IMR-90 (cell line): ENCODE measurements at regions not wholly inside any gene's neighbourhood (a gene's known extent, or its start where the extent isn't known, plus 50 kb on each side); places are given as distances from the start of the nearest gene placed in this dataset.
A peak's percentile ranks its signal among the peaks of the same experiment; 100 is the strongest.

Experiments
- ATAC-seq: fragments of 200-7000 bp; cut with Tn5 transposase; 2 replicates; pipeline ENCODE4 v1.9.1; 2020; ENCODE audit warnings: low read depth, mild to moderate bottlenecking, moderate library complexity
- BruUV-seq: library from RNA; stranded (reverse); fragments of 400-500 nt; replicated peaks from 2 replicates; lab custom pipeline; 2021; lab: Mats Ljungman, UMichigan
- CTCF ChIA-PET: fragments of 300-600 bp; formaldehyde crosslinking; extraction: SDS; loops from one replicate; lab custom pipeline; 2021; ENCODE audit warnings: antibody characterized with exemption; lab: Yijun Ruan, JAX
- POLR2A ChIA-PET: fragments of 300-600 bp; sonication (Branson Sonifier 250); formaldehyde crosslinking; loops from one replicate; lab custom pipeline; 2022; ENCODE audit warnings: antibody characterized with exemption; ENCODE audit not compliant: unreplicated experiment; lab: Charles Lee
- DNase-seq: peaks from one replicate; pipeline ENCODE4 v3.0.0; 2013
- H2AFZ ChIP-seq: replicated peaks from 2 replicates; pipeline ENCODE3; 2013; ENCODE audit warnings: low read length, mild to moderate bottlenecking; ENCODE audit not compliant: poor library complexity
- H2AK5ac ChIP-seq: 2 replicates; pipeline ENCODE4 v1.6.1; 2013; ENCODE audit warnings: low read depth, low read length, inconsistent platforms
- H2AK9ac ChIP-seq: replicated peaks from 2 replicates; pipeline ENCODE3; 2013; ENCODE audit warnings: mild to moderate bottlenecking, low read depth, low read length, moderate library complexity; ENCODE audit not compliant: poor library complexity
- H2BK120ac ChIP-seq: 2 replicates; pipeline ENCODE4 v1.6.1; 2013; ENCODE audit warnings: low read depth, low read length, inconsistent platforms
- H2BK15ac ChIP-seq: 3 replicates; pipeline ENCODE4 v1.6.1; 2013; ENCODE audit warnings: low read depth, low read length, inconsistent platforms
- H2BK20ac ChIP-seq: 2 replicates; pipeline ENCODE4 v1.6.1; 2013; ENCODE audit warnings: low read depth, mild to moderate bottlenecking, inconsistent platforms, low read length, moderate library complexity
- H2BK5ac ChIP-seq: 2 replicates; pipeline ENCODE4 v1.6.1; 2013; ENCODE audit warnings: mild to moderate bottlenecking, low read depth, low read length, inconsistent platforms; ENCODE audit not compliant: poor library complexity, severe bottlenecking
- H3K14ac ChIP-seq: replicated peaks from 2 replicates; pipeline ENCODE4 v1.6.1; 2013; ENCODE audit warnings: low read depth, low read length, inconsistent platforms
- H3K18ac ChIP-seq: 2 replicates; pipeline ENCODE4 v1.6.1; 2013; ENCODE audit warnings: low read depth, low read length, control low read depth
- H3K23ac ChIP-seq: 2 replicates; pipeline ENCODE4 v1.6.1; 2013; ENCODE audit warnings: low read depth, low read length, inconsistent platforms
- H3K27ac ChIP-seq: 2 replicates; pipeline ENCODE4 v1.5.1; 2013; ENCODE audit warnings: mild to moderate bottlenecking, control low read depth, low read length; ENCODE audit not compliant: insufficient read depth
- H3K27me3 ChIP-seq: 2 replicates; pipeline ENCODE4 v1.6.1; 2013; ENCODE audit warnings: low read length; ENCODE audit not compliant: control insufficient read depth, insufficient read depth
- H3K36me3 ChIP-seq: 2 replicates; pipeline ENCODE4 v1.6.1; 2013; ENCODE audit warnings: low read length, mixed read lengths; ENCODE audit not compliant: control insufficient read depth, insufficient read depth
- H3K4ac ChIP-seq: 2 replicates; pipeline ENCODE4 v1.6.1; 2013; ENCODE audit warnings: low read depth, low read length, inconsistent platforms
- H3K4me1 ChIP-seq: 2 replicates; pipeline ENCODE4 v1.6.1; 2013; ENCODE audit warnings: low read length, mixed read lengths; ENCODE audit not compliant: control insufficient read depth, insufficient read depth
- H3K4me2 ChIP-seq: 2 replicates; pipeline ENCODE4 v1.6.1; 2013; ENCODE audit warnings: low read depth, mild to moderate bottlenecking, control low read depth, low read length, moderate library complexity
- H3K4me3 ChIP-seq: 2 replicates; pipeline ENCODE4 v1.5.1; 2013; ENCODE audit warnings: low read depth, mild to moderate bottlenecking, control low read depth, low read length, moderate library complexity; ENCODE audit not compliant: insufficient read depth
- H3K56ac ChIP-seq: 2 replicates; pipeline ENCODE4 v1.6.1; 2013; ENCODE audit warnings: low read length, inconsistent platforms; ENCODE audit not compliant: insufficient read depth; ENCODE audit errors: extremely low read depth
- H3K79me1 ChIP-seq, 2 experiments: 2 replicates each; pipeline ENCODE4 v1.6.1; 2013; ENCODE audit warnings: low read length in 2 of 2, inconsistent platforms in 1 of 2, low read depth in 1 of 2
- H3K9ac ChIP-seq: 2 replicates; pipeline ENCODE4 v1.6.1; 2013; ENCODE audit warnings: low read depth, low read length, control low read depth
- H3K9me1 ChIP-seq: 2 replicates; pipeline ENCODE4 v1.6.1; 2013; ENCODE audit warnings: low read length, inconsistent platforms; ENCODE audit not compliant: insufficient read depth
- H3K9me3 ChIP-seq: 2 replicates; pipeline ENCODE4 v1.6.1; 2013; ENCODE audit warnings: low read length; ENCODE audit not compliant: control insufficient read depth, insufficient read depth
- H4K20me1 ChIP-seq: 2 replicates; pipeline ENCODE4 v1.6.1; 2013; ENCODE audit warnings: low read length, inconsistent platforms; ENCODE audit not compliant: insufficient read depth
- H4K5ac ChIP-seq: 2 replicates; pipeline ENCODE4 v1.6.1; 2013; ENCODE audit warnings: mild to moderate bottlenecking, low read depth, low read length, control low read depth
- H4K8ac ChIP-seq, 2 experiments: 2 replicates each; pipeline ENCODE4 v1.6.1; 2013; ENCODE audit warnings: low read depth in 2 of 2, low read length in 2 of 2, control low read depth in 1 of 2, inconsistent platforms in 1 of 2
- H4K91ac ChIP-seq: 2 replicates; pipeline ENCODE4 v1.6.1; 2013; ENCODE audit warnings: low read depth, low read length, inconsistent platforms; ENCODE audit not compliant: insufficient read depth
- BHLHE40 ChIP-seq: fragments of 150-350 bp; IDR thresholded peaks from 2 replicates; pipeline ENCODE4 v1.6.1; 2016; ENCODE audit warnings: mild to moderate bottlenecking, low read depth, low read length
- CTCF ChIP-seq: conservative IDR thresholded peaks from 2 replicates; pipeline ENCODE4 v1.5.1; 2012; ENCODE audit warnings: mild to moderate bottlenecking, low read depth, low read length, improper control_type of control experiment
- ELK1 ChIP-seq: fragments of 150-350 bp; IDR thresholded peaks from 2 replicates; pipeline ENCODE4 v1.6.1; 2016; ENCODE audit warnings: low read depth, mild to moderate bottlenecking, low read length, moderate library complexity, borderline replicate concordance
- FOS ChIP-seq: fragments of 150-350 bp; IDR thresholded peaks from 2 replicates; pipeline ENCODE4 v1.6.1; 2016; ENCODE audit warnings: low read depth, low read length
- MAFK ChIP-seq: IDR thresholded peaks from 2 replicates; pipeline ENCODE4 v1.6.1; 2012; ENCODE audit warnings: low read depth, low read length, improper control_type of control experiment
- MAZ ChIP-seq: IDR thresholded peaks from 2 replicates; pipeline ENCODE4 v1.6.1; 2012; ENCODE audit warnings: low read depth, mild to moderate bottlenecking, low read length, improper control_type of control experiment, moderate library complexity, borderline replicate concordance
- MXI1 ChIP-seq: IDR thresholded peaks from 2 replicates; pipeline ENCODE4 v1.6.1; 2012; ENCODE audit warnings: low read depth, mild to moderate bottlenecking, low read length, moderate library complexity, borderline replicate concordance
- POLR2A ChIP-seq: IDR thresholded peaks from 2 replicates; pipeline ENCODE4 v1.6.1; 2012; ENCODE audit warnings: mild to moderate bottlenecking, low read depth, low read length
- RCOR1 ChIP-seq: IDR thresholded peaks from 2 replicates; pipeline ENCODE4 v1.6.1; 2012; ENCODE audit warnings: mild to moderate bottlenecking, low read length, improper control_type of control experiment; ENCODE audit not compliant: insufficient replicate concordance
- SMC3 ChIP-seq: fragments of 150-350 bp; IDR thresholded peaks from 2 replicates; pipeline ENCODE4 v1.6.1; 2016; ENCODE audit warnings: low read depth, mild to moderate bottlenecking, antibody characterized with exemption, low read length, moderate library complexity
- USF2 ChIP-seq: fragments of 150-350 bp; IDR thresholded peaks from 2 replicates; pipeline ENCODE4 v1.6.1; 2017; ENCODE audit warnings: mild to moderate bottlenecking, antibody characterized with exemption, low read length, low read depth
- WGBS, 2 experiments: methylation state at CpG; one replicate each; pipeline versions ENCODE4 v1.1.5 to v1.1.7; 2013; ENCODE audit warnings: missing lambda C conversion rate in 2 of 2; ENCODE audit not compliant: insufficient read length in 1 of 2; ENCODE audit errors: extremely low coverage in 2 of 2; 5-methylcytosine and 5-hydroxymethylcytosine counted together
- dilution Hi-C: fragments of 300-500 bp; cut with HindIII; formaldehyde crosslinking; loops from one replicate; pipeline ENCODE4 v1.14.3; 2018; ENCODE audit warnings: low sequenced_read_pairs; ENCODE audit not compliant: unreplicated experiment
- in situ Hi-C: fragments of 300-500 bp; cut with MboI; formaldehyde crosslinking; loops from 3 replicates; pipeline ENCODE4 v1.14.3; 2019; ENCODE audit warnings: low sequenced_read_pairs, inconsistent platforms, mixed read lengths
- intact Hi-C: fragments of 100-400 bp; cut with micrococcal nuclease; formaldehyde crosslinking; loops from 2 replicates; pipeline ENCODE4 v1.10.0; 2022

GRCh38 chr6:144955859-144956258 lies 670.7 kb downstream of the UTRN start:
- Histone ChIP-seq H3K23ac (no peak overlapping the region), H4K20me1 (no peaks in the 10 kb centered on the region), H2AFZ (no peak overlapping the region), H3K36me3 (no peaks in the 10 kb centered on the region), H3K4me2 (no peak overlapping the region), H3K9me1 (peaks cover 8% of the 10 kb centered on the region), H2AK5ac (no peak overlapping the region), H3K9ac (no peak overlapping the region), H4K91ac (no peak overlapping the region), H3K4me3 (no peak overlapping the region), H3K18ac (no peak overlapping the region), H3K9me3 (no peaks in the 10 kb centered on the region), H3K14ac (no peak overlapping the region), H3K4me1 (peaks cover 13% of the 10 kb centered on the region), H2BK5ac (peak overlapping the region; percentile 32), H3K27ac (no peak overlapping the region), H4K8ac (no peak overlapping the region), H4K5ac (no peak overlapping the region), H2AK9ac (no peak overlapping the region), H2BK120ac (no peak overlapping the region), H3K79me1 (no peaks in the 10 kb centered on the region), H3K56ac (no peak overlapping the region), H2BK15ac (no peak overlapping the region; the same call in 2 of the 3 replicates), H2BK20ac (no peak overlapping the region), H3K27me3 (no peaks in the 10 kb centered on the region), H3K4ac (peak overlapping the region; percentile 2; the same call in 1 of the 2 replicates)
- peak; percentile 78 for DNase-seq
- dilution Hi-C loops, result no loop called here
- no TSS peak for BruUV-seq
- no peak; the same call in 1 of the 2 replicates for ATAC-seq
- in situ Hi-C loops, result no loop called here
- intact Hi-C loops, result no loop called here
- ChIA-PET POLR2A (no interaction called here), CTCF (no interaction called here)
- WGBS, 2 experiments, result no CpG with 5 or more reads among the region's 3 CpGs
- no peak for TF ChIP-seq RCOR1
- no peak for TF ChIP-seq USF2
- TF ChIP-seq CTCF, result no peak
- no peak for TF ChIP-seq MXI1
- TF ChIP-seq BHLHE40, result no peak
- TF ChIP-seq SMC3, result no peak
- TF ChIP-seq POLR2A, result no peak
- TF ChIP-seq MAZ, result no peak
- TF ChIP-seq FOS, result no peak
- no peak for TF ChIP-seq ELK1
- TF ChIP-seq MAFK, result no peak
